Fibroblast of the aortic adventitia (primary cell): ENCODE measurements at regions not wholly inside any gene's neighbourhood (a gene's known extent, or its start where the extent isn't known, plus 50 kb on each side); places are given as distances from the start of the nearest gene placed in this dataset.

Experiments used
- DNase-seq: peaks from one replicate; pipeline ENCODE4 v3.0.0-alpha.2; 2010; ENCODE audit warnings: low read depth
- H3K4me3 ChIP-seq: 2 replicates; pipeline ENCODE4 v1.5.1; 2011; ENCODE audit warnings: low read depth, mild to moderate bottlenecking, control low read depth, low read length, moderate library complexity
- TF ChIP-seq, protein P1 (sequence below): IDR thresholded peaks from 2 replicates; pipeline ENCODE4 v1.5.1; 2011; ENCODE audit warnings: mild to moderate bottlenecking, low read length, control low read depth, inconsistent platforms; ENCODE audit not compliant: insufficient read depth

DNA sequence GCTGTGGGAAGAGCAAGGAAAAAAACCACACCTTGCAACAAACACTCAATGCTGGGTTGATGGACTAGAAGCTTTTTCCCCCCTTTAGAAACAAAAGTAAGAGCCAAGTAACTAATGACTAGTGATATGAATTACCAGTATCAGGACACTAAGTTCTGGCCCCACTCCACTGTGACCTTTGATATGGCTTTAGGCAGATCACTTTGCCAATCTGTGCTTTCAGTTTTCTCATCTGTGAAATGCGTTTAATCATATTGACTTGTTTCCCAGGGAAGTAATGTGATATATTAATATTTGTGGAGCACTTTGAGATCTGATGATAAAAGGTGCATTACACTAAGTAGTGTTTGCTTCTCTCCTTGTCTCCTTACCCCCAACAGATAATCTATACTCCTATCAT is 319.3 kb upstream of the SATB1 start:
- TF ChIP-seq, protein P1, sequence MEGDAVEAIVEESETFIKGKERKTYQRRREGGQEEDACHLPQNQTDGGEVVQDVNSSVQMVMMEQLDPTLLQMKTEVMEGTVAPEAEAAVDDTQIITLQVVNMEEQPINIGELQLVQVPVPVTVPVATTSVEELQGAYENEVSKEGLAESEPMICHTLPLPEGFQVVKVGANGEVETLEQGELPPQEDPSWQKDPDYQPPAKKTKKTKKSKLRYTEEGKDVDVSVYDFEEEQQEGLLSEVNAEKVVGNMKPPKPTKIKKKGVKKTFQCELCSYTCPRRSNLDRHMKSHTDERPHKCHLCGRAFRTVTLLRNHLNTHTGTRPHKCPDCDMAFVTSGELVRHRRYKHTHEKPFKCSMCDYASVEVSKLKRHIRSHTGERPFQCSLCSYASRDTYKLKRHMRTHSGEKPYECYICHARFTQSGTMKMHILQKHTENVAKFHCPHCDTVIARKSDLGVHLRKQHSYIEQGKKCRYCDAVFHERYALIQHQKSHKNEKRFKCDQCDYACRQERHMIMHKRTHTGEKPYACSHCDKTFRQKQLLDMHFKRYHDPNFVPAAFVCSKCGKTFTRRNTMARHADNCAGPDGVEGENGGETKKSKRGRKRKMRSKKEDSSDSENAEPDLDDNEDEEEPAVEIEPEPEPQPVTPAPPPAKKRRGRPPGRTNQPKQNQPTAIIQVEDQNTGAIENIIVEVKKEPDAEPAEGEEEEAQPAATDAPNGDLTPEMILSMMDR: no peak
- no peak overlapping the region for H3K4me3 ChIP-seq

DNA sequence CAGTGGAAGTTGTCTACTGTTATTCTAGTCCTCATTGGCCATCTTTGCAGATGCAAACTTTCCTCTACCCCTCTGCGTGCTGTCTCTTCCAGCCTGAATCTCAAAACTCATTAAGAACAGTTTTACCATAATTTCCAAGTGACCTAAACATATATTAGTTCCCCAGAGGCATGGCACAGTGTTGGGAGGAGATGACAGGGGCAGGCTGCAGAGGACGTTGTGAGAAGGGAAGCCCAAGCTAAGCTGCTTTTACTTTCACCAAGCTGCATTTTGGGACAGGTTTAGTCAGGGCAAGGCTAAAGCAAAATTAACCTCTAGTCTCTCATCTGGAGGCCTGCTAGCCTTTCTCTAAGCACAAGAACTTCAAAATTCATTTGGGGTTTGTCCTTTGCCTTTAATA is 318.6 kb upstream of the SATB1 start:
- TF ChIP-seq, protein P1: no peak
- H3K4me3 ChIP-seq: no peak overlapping the region
- no peak for DNase-seq

More for the DNA sequence above, 319.3 kb upstream of the SATB1 start:
- no peak for DNase-seq

DNA sequence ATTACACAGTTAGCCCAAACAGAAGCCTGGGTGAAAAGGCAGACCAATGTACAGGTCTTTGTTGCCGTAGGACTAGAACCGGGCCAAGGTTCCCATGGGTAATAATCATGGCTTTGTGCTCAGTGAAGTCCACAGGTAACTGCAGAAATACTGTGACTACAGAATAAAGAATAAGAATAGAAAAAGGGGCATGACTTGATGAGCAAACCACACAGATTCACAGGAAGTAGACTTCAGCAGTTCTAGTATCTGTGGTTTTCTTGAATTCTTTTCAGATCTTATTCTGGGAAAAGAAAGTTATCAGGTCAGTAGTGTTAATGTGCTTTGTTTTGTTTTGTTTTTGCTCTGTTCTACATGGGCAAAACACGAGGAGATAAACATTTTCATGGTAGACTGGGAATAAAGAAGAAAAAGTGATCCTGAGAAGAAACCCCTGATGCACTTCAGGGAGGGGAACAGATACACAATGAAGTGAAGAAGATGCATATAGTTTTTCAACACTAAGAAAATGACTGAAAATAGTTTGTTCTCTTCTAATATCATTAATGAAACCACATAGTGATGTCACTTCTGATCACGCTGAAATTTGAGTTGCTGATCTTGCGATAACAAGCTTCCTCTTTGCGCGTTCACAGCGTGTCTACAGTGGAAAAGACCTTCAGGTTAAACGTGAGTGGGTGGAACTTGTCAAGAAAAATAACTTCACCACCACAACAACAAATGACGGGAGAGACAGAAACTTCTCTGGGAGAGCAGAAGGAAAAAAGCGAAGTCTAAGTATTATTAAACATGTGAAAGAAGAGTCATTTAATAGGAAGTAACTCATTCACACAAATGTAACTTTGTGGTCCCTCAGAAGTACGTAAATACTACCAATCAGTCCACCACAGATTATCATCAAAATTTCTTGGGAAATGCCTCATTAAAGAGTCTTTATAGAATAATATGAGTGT is 315.8 kb upstream of the SATB1 start:
- H3K4me3 ChIP-seq: no peak overlapping the region
- DNase-seq: no peak
- TF ChIP-seq, protein P1: no peak

DNA sequence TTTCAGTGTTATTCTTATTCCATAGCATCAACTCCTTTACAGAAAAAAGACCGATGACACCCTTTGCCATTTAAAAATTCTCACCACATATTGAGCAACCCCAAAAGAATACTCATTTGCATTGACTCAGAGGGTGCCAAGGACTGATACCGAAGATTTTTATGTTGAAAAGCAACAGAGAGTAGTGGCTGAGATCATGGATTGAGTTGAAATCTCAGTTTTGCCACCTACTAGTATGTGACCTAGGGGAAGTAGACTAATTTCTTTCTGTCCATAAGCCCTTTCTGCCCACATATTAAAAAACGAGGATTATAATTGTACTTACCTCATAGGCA is 313.9 kb upstream of the SATB1 start:
- TF ChIP-seq, protein P1: no peak
- no peak for DNase-seq

DNA sequence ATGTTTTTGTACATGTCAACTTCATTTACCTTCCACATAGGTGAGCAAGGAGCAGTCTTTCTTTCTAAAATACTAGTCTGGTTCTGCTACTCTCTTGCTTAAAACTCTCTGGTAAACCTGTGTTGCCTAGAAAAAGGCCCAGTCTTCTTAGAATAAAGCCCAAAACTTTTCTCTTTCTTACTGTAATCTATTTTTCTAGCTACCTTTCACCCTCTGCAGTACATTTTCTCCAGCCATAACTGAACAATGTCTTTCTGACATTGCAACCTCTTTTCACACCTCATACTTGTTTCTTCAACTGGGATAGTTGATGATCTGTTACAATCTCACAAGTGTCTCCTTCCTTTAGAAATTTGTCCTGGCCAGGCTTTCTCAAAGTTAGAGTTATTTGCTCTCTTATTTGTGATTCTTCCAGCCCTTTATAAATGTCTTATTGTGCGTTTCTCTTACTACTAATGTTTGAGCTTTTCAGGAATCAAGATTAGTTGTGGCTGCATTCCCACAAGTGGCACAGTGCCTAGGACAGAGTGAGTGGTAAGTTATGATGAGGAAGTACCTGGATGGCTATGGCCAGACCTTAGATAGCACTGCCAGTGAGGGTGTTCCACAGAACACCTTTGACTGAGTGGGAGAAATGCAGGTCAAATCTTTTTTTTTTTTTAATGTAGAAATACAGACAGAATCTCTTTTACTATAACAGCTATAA is 313.4 kb upstream of the SATB1 start:
- no peak for DNase-seq
- TF ChIP-seq, protein P1: no peak
- no peak overlapping the region for H3K4me3 ChIP-seq

More for the DNA sequence above, 313.9 kb upstream of the SATB1 start:
- no peak overlapping the region for H3K4me3 ChIP-seq

DNA sequence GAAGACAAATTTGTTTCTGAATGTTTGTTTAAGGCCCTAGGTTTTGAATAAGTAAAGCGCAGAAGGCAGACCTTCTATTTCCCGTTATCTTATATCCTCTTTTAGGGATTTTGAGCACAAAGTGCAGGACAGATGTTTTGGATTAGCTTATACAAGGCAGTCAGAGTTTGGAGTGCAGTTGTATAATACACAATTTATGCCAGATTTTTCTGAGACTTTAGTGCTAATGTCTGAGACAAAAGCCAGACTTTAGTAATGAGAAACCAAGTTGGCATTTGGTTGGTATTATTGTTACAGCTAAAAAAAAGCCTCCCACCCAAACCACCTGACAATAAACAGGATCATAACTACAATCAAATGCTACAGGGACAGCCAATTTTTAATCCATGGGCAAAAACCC is 309.9 kb upstream of the SATB1 start:
- H3K4me3 ChIP-seq: no peak overlapping the region
- TF ChIP-seq, protein P1: no peak
- no peak for DNase-seq
